Uterus (tissue), 3 donors: ENCODE measurements at regions not wholly inside any gene's neighbourhood (a gene's known extent, or its start where the extent isn't known, plus 50 kb on each side); places are given as distances from the start of the nearest gene placed in this dataset.

Experiments
- DNase-seq, 2 donors: peaks; one replicate each; pipeline ENCODE4 v3.0.0-alpha.2; 2019 to 2020
- H3K27ac ChIP-seq, 2 donors: fragments of 200-600 bp; sonication (generic); 1 replicate in 1 of 2; 2 replicates in 1 of 2; pipeline ENCODE4 v1.5.1; 2016 to 2018
- H3K27me3 ChIP-seq, 2 donors: fragments of 200-600 bp; sonication (generic); one replicate each; pipeline ENCODE4 v1.5.1; 2018 to 2019; ENCODE audit warnings: control low read depth in 1 of 2
- H3K36me3 ChIP-seq, 2 donors: fragments of 200-600 bp; sonication (generic); one replicate each; pipeline ENCODE4 v1.5.1; 2019; ENCODE audit warnings: control low read depth in 1 of 2
- H3K4me1 ChIP-seq, 2 donors: fragments of 200-600 bp; sonication (generic); one replicate each; pipeline ENCODE4 v1.5.1; 2018 to 2019; ENCODE audit warnings: control low read depth in 1 of 2
- H3K4me3 ChIP-seq, 2 donors: fragments of 200-600 bp; sonication (generic); 1 replicate in 1 of 2; 2 replicates in 1 of 2; pipeline ENCODE4 v1.5.1; 2018 to 2019; ENCODE audit warnings: mild to moderate bottlenecking in 1 of 2
- H3K9me3 ChIP-seq, 2 donors: fragments of 200-600 bp; sonication (generic); one replicate each; pipeline ENCODE4 v1.5.1; 2019; ENCODE audit warnings: control low read depth in 1 of 2
- POLR2A ChIP-seq, 2 donors: fragments of 450-650 bp; IDR thresholded peaks; one replicate each; pipeline ENCODE4 v1.6.1; 2016; ENCODE audit warnings: antibody characterized with exemption in 2 of 2, mild to moderate bottlenecking in 1 of 2, moderate library complexity in 1 of 2
- intact Hi-C: fragments of 100-400 bp; cut with DNase I; formaldehyde crosslinking; loops from one replicate; pipeline ENCODE4 v1.15.1; 2023; ENCODE audit warnings: low total_unique reads
- TF ChIP-seq, protein P1 (sequence below), 4 experiments: fragments of 200-600 bp in 2 of 4; fragments of 450-650 bp in 2 of 4; sonication (generic) in 2 of 4; IDR thresholded peaks; one replicate each; pipeline ENCODE4 v1.5.1; 2016 to 2019; ENCODE audit warnings: antibody characterized with exemption in 4 of 4, mild to moderate bottlenecking in 2 of 4, moderate library complexity in 1 of 4
- donor health status: DM: yes; HTN: yes; CAD: no.

DNA sequence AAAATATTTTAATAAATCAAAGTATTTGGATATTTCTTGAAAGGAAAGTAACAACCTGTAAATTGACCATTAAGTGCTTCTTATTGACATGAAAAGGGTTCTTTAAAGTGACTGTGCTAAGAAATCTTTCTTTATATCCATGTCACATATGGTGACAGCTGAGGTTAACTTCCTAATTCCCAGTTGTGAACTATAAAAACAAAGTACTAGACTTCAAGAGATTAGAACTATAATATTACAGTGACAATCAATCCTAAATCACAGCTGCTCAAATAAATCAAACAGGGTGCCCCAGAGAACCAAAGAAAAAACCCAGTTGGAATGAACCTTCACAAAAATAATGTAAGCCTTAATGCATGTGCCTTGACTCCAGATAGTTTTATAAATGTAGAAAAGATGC lies 332.6 kb upstream of the PDE4D start:
- H3K36me3 ChIP-seq, result no peaks in the 10 kb centered on the region
- TF ChIP-seq, protein P1, sequence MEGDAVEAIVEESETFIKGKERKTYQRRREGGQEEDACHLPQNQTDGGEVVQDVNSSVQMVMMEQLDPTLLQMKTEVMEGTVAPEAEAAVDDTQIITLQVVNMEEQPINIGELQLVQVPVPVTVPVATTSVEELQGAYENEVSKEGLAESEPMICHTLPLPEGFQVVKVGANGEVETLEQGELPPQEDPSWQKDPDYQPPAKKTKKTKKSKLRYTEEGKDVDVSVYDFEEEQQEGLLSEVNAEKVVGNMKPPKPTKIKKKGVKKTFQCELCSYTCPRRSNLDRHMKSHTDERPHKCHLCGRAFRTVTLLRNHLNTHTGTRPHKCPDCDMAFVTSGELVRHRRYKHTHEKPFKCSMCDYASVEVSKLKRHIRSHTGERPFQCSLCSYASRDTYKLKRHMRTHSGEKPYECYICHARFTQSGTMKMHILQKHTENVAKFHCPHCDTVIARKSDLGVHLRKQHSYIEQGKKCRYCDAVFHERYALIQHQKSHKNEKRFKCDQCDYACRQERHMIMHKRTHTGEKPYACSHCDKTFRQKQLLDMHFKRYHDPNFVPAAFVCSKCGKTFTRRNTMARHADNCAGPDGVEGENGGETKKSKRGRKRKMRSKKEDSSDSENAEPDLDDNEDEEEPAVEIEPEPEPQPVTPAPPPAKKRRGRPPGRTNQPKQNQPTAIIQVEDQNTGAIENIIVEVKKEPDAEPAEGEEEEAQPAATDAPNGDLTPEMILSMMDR (IDR thresholded peaks at IDR 0.05), result no peak
- TF ChIP-seq POLR2A (IDR thresholded peaks at IDR 0.05), result no peak
- DNase-seq, result no peak
- no peak overlapping the region for H3K27ac ChIP-seq
- no peaks in the 10 kb centered on the region for H3K9me3 ChIP-seq
- no peak overlapping the region for H3K4me3 ChIP-seq
- no peaks in the 10 kb centered on the region for H3K27me3 ChIP-seq
- intact Hi-C loops, result no loop called here
- H3K4me1 ChIP-seq, result no peaks in the 10 kb centered on the region

DNA sequence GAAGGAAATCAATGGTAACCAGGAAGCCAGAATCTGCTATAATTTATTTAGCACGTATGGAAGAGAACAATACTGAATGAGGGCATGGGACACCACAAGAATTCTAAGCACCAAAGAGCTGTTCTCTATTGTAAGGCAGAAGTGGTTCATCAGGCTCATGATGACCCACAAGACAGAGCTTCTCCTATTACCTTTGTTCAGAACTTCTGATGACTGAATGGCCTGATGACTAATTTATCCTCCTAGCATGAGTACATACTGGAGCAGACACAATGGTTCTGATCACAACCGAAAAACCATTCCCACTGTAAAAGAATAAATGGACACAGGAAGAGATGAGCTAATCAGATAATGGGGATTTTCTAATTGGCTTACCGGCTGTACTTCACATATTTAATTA lies 329.8 kb upstream of the PDE4D start:
- intact Hi-C loops, result no loop called here
- no peak for DNase-seq
- Histone ChIP-seq H3K9me3 (no peaks in the 10 kb centered on the region), H3K36me3 (no peaks in the 10 kb centered on the region), H3K27me3 (no peaks in the 10 kb centered on the region), H3K4me3 (no peak overlapping the region), H3K27ac (no peak overlapping the region), H3K4me1 (no peaks in the 10 kb centered on the region)
- TF ChIP-seq, protein P1 (IDR thresholded peaks at IDR 0.05), result no peak
- TF ChIP-seq POLR2A (IDR thresholded peaks at IDR 0.05), result no peak

DNA sequence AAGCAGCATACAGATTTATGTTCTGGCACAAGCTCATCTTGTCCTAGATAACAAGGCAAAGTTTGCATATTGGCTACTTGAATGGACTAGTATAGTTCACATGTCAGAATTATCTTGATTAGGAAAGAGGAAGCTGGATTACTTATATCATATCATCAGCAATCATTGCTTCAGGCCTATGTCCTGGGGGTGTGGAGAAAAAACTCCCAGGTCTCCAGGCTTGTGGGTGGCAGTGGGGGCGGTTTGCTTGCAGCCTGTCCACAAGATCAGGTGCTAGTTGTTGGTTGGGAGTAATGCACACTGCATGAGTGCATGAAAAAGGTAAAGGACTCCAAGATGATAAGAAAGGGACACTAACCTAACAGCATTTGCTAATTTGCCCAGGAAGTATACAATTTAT lies 326.4 kb upstream of the PDE4D start:
- Histone ChIP-seq H3K27ac (no peak overlapping the region), H3K36me3 (no peaks in the 10 kb centered on the region), H3K9me3 (no peaks in the 10 kb centered on the region), H3K4me1 (no peaks in the 10 kb centered on the region), H3K4me3 (no peak overlapping the region), H3K27me3 (no peaks in the 10 kb centered on the region)
- no peak for DNase-seq
- intact Hi-C loops, result no loop called here
- TF ChIP-seq, protein P1 (IDR thresholded peaks at IDR 0.05), result no peak
- no peak for TF ChIP-seq POLR2A (IDR thresholded peaks at IDR 0.05)

DNA sequence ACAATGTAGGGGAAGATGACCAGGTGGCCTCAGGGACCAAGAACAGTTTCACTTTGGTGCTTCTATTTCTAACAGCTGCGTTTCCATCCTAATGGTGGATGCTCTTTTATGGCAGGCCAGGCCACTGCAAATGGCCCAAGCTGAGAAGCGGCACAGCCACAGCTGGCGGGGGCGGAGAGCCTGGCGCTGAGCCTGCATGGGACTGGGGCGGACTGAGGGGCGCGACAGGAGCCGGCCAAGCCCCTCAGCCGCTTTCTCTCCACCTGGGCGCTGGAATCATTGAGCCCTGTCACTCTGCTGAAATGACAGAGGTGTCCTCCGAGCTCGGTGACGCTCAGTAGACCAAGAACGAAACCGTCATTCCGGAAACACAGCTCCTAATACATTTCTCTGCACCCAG lies 317.3 kb upstream of the PDE4D start:
- TF ChIP-seq POLR2A (IDR thresholded peaks at IDR 0.05), result no peak
- TF ChIP-seq, protein P1 (IDR thresholded peaks at IDR 0.05), result no peak
- Histone ChIP-seq H3K36me3 (no peaks in the 10 kb centered on the region), H3K27me3 (no peaks in the 10 kb centered on the region), H3K4me3 (no peak overlapping the region), H3K9me3 (no peaks in the 10 kb centered on the region), H3K27ac (no peak overlapping the region), H3K4me1 (no peaks in the 10 kb centered on the region)
- intact Hi-C loops, result no loop called here
- no peak for DNase-seq

DNA sequence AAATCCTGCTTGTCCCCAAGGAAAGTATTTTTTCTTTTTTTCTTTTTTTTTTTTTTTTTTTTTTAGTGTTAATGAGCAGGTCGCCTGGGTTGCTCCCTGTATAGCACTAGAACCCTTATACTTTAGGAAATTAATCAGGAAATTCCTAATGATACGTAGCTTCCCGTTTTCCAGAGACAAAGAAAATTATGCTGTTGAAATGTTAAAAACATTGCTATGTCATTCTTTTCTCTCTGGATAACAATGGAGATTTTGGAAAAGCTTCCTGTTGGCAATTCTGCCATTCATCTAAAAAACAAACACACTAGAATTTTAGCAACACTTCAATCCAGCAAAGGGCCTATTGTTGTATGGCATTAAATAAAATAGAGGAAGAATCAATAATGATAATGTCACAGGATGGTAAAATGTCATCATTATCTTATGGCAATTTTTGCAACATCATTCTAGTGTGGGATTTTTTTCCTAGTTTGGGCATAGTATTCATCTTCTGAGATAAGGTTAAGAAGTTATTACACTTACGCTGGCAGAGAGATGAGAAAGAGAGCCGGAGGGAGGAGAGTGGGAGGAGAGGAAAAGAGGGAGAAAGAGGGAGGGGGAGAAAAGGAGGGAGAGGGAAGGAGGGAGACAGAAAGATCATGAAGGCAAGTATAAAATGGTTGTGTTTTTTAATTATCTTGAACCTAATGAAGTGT lies 315.8 kb upstream of the PDE4D start:
- Histone ChIP-seq H3K36me3 (no peaks in the 10 kb centered on the region), H3K4me3 (no peak overlapping the region), H3K9me3 (no peaks in the 10 kb centered on the region), H3K27me3 (no peaks in the 10 kb centered on the region), H3K4me1 (no peaks in the 10 kb centered on the region), H3K27ac (no peak overlapping the region)
- TF ChIP-seq, protein P1 (IDR thresholded peaks at IDR 0.05), result no peak
- no peak for TF ChIP-seq POLR2A (IDR thresholded peaks at IDR 0.05)
- intact Hi-C loops, result no loop called here
- DNase-seq, result no peak
